ENCODE measurements at regions not wholly inside any gene's neighbourhood (a gene's known extent, or its start where the extent isn't known, plus 50 kb on each side); places are given as distances from the start of the nearest gene placed in this dataset.

DNA sequence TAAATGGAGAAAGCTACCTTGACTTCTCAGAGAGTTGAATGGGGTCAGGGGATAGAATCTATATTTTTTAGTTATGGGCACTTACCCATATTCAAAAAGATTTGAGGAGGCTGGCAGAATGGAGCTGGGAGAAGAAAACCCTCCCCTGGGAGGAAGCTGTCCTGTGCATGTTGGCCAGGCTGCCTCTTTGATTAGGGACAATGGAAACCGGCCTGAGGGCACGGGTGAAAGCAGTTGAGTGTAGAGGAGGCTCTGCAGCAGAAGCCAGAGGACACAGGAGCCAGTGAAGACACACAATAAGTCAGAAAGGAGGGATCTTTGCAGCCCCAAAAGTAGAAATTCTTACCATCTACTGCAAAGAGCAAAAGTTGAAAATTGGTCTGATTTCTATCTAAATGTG is 66.6 kb upstream of the B3GAT1 start (continued):
- no peak for TF ChIP-seq TOX (CRISPR knock-in tag; IDR thresholded peaks at IDR 0.05; ENCODE audit: borderline replicate concordance)
- no peak for TF ChIP-seq OSR1 (CRISPR knock-in tag; IDR thresholded peaks at IDR 0.05)
- no peak for TF ChIP-seq TCF4 (CRISPR knock-in tag; IDR thresholded peaks at IDR 0.05; ENCODE audit: borderline replicate concordance)
- no peak for TF ChIP-seq ARNTL (CRISPR knock-in tag; IDR thresholded peaks at IDR 0.05; ENCODE audit: borderline replicate concordance, low read depth)
- no peak for TF ChIP-seq RARB (CRISPR knock-in tag; IDR thresholded peaks at IDR 0.05)
- no peak for TF ChIP-seq CSDC2 (CRISPR knock-in tag; IDR thresholded peaks at IDR 0.05)

DNA sequence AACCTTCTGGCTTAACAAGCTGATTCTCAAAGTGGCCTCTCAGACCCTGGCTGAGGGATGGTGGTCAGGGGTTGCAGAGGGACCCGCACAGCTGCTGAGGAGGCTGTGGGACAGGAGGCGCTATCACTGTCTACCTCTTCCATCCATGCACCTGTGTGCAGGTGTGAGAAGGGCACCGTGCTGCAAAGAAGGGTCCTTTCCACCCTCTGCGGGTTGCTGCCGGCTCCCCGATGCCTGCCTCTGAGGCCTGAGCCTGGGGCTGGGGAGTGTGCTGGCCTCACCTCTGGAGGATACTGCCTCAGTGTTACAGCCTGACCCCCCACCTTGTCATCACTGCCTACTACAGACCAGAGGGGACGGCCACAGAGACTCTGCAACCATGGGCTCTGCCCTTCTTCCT is 66.1 kb upstream of the B3GAT1 start:
- TF ChIP-seq BACH2 (CRISPR knock-in tag; IDR thresholded peaks at IDR 0.05; ENCODE audit: borderline replicate concordance) (no peak), ZFP3 (CRISPR knock-in tag; IDR thresholded peaks at IDR 0.05) (no peak), ZFP30 (CRISPR knock-in tag; IDR thresholded peaks at IDR 0.05) (no peak), OSR1 (CRISPR knock-in tag; IDR thresholded peaks at IDR 0.05) (no peak), ZC3H10 (CRISPR knock-in tag; IDR thresholded peaks at IDR 0.05) (no peak), RARB (CRISPR knock-in tag; IDR thresholded peaks at IDR 0.05) (no peak), ESRRG (CRISPR knock-in tag; IDR thresholded peaks at IDR 0.05) (no peak), ISL1 (CRISPR knock-in tag; IDR thresholded peaks at IDR 0.05) (no peak), SNAI2 (CRISPR knock-in tag; IDR thresholded peaks at IDR 0.05) (no peak), TCF4 (CRISPR knock-in tag; IDR thresholded peaks at IDR 0.05; ENCODE audit: borderline replicate concordance) (no peak)
- TF ChIP-seq, protein P1, sequence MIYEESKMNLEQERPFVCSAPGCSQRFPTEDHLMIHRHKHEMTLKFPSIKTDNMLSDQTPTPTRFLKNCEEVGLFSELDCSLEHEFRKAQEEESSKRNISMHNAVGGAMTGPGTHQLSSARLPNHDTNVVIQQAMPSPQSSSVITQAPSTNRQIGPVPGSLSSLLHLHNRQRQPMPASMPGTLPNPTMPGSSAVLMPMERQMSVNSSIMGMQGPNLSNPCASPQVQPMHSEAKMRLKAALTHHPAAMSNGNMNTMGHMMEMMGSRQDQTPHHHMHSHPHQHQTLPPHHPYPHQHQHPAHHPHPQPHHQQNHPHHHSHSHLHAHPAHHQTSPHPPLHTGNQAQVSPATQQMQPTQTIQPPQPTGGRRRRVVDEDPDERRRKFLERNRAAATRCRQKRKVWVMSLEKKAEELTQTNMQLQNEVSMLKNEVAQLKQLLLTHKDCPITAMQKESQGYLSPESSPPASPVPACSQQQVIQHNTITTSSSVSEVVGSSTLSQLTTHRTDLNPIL (CRISPR knock-in tag; IDR thresholded peaks at IDR 0.05; ENCODE audit: low read depth), result no peak
- TF ChIP-seq, protein P2, sequence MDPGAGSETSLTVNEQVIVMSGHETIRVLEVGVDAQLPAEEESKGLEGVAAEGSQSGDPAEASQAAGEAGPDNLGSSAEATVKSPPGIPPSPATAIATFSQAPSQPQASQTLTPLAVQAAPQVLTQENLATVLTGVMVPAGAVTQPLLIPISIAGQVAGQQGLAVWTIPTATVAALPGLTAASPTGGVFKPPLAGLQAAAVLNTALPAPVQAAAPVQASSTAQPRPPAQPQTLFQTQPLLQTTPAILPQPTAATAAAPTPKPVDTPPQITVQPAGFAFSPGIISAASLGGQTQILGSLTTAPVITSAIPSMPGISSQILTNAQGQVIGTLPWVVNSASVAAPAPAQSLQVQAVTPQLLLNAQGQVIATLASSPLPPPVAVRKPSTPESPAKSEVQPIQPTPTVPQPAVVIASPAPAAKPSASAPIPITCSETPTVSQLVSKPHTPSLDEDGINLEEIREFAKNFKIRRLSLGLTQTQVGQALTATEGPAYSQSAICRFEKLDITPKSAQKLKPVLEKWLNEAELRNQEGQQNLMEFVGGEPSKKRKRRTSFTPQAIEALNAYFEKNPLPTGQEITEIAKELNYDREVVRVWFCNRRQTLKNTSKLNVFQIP (CRISPR knock-in tag; IDR thresholded peaks at IDR 0.05; ENCODE audit: borderline replicate concordance, low read depth), result no peak
- TF ChIP-seq, protein P3, sequence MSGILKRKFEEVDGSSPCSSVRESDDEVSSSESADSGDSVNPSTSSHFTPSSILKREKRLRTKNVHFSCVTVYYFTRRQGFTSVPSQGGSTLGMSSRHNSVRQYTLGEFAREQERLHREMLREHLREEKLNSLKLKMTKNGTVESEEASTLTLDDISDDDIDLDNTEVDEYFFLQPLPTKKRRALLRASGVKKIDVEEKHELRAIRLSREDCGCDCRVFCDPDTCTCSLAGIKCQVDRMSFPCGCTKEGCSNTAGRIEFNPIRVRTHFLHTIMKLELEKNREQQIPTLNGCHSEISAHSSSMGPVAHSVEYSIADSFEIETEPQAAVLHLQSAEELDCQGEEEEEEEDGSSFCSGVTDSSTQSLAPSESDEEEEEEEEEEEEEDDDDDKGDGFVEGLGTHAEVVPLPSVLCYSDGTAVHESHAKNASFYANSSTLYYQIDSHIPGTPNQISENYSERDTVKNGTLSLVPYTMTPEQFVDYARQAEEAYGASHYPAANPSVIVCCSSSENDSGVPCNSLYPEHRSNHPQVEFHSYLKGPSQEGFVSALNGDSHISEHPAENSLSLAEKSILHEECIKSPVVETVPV (CRISPR knock-in tag; IDR thresholded peaks at IDR 0.05), result no peak
- TF ChIP-seq, protein P4, sequence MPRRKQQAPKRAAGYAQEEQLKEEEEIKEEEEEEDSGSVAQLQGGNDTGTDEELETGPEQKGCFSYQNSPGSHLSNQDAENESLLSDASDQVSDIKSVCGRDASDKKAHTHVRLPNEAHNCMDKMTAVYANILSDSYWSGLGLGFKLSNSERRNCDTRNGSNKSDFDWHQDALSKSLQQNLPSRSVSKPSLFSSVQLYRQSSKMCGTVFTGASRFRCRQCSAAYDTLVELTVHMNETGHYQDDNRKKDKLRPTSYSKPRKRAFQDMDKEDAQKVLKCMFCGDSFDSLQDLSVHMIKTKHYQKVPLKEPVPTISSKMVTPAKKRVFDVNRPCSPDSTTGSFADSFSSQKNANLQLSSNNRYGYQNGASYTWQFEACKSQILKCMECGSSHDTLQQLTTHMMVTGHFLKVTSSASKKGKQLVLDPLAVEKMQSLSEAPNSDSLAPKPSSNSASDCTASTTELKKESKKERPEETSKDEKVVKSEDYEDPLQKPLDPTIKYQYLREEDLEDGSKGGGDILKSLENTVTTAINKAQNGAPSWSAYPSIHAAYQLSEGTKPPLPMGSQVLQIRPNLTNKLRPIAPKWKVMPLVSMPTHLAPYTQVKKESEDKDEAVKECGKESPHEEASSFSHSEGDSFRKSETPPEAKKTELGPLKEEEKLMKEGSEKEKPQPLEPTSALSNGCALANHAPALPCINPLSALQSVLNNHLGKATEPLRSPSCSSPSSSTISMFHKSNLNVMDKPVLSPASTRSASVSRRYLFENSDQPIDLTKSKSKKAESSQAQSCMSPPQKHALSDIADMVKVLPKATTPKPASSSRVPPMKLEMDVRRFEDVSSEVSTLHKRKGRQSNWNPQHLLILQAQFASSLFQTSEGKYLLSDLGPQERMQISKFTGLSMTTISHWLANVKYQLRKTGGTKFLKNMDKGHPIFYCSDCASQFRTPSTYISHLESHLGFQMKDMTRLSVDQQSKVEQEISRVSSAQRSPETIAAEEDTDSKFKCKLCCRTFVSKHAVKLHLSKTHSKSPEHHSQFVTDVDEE (CRISPR knock-in tag; IDR thresholded peaks at IDR 0.05), result no peak
- no peak for ATAC-seq

DNA sequence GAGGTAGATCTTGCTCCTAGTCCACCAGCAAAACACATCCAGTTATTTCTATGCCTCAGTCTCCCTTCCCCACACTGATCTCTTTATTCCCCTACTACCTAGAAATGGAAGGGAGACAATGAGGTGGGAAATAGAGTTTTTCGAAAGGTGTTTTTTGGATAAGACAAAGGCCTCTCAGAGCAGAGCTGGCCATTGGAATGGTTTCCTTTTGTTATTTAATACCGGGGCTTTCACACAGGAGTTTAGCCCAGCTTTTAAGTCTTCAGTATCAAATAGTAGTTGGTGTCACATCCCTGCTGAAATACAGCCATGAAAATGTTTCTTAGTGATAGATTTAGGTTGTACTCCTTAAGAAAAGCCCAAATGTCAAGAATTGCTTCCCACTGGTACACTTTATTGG is 65.4 kb upstream of the B3GAT1 start:
- ATAC-seq, result no peak
- no peak for TF ChIP-seq OSR1 (CRISPR knock-in tag; IDR thresholded peaks at IDR 0.05)
- TF ChIP-seq, protein P3 (CRISPR knock-in tag; IDR thresholded peaks at IDR 0.05), result no peak
- TF ChIP-seq BACH2 (CRISPR knock-in tag; IDR thresholded peaks at IDR 0.05; ENCODE audit: borderline replicate concordance), result no peak
- TF ChIP-seq ZNF8 (CRISPR knock-in tag; IDR thresholded peaks at IDR 0.05), result no peak
- TF ChIP-seq, protein P5, sequence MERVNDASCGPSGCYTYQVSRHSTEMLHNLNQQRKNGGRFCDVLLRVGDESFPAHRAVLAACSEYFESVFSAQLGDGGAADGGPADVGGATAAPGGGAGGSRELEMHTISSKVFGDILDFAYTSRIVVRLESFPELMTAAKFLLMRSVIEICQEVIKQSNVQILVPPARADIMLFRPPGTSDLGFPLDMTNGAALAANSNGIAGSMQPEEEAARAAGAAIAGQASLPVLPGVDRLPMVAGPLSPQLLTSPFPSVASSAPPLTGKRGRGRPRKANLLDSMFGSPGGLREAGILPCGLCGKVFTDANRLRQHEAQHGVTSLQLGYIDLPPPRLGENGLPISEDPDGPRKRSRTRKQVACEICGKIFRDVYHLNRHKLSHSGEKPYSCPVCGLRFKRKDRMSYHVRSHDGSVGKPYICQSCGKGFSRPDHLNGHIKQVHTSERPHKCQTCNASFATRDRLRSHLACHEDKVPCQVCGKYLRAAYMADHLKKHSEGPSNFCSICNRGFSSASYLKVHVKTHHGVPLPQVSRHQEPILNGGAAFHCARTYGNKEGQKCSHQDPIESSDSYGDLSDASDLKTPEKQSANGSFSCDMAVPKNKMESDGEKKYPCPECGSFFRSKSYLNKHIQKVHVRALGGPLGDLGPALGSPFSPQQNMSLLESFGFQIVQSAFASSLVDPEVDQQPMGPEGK (CRISPR knock-in tag; IDR thresholded peaks at IDR 0.05; ENCODE audit: borderline replicate concordance), result no peak
- TF ChIP-seq, protein P4 (CRISPR knock-in tag; IDR thresholded peaks at IDR 0.05), result no peak
- TF ChIP-seq RARB (CRISPR knock-in tag; IDR thresholded peaks at IDR 0.05), result no peak
- TF ChIP-seq TCF4 (CRISPR knock-in tag; IDR thresholded peaks at IDR 0.05; ENCODE audit: borderline replicate concordance), result no peak
- TF ChIP-seq TOX (CRISPR knock-in tag; IDR thresholded peaks at IDR 0.05; ENCODE audit: borderline replicate concordance), result no peak
- no peak for TF ChIP-seq CSDC2 (CRISPR knock-in tag; IDR thresholded peaks at IDR 0.05)
- no peak for TF ChIP-seq ESRRG (CRISPR knock-in tag; IDR thresholded peaks at IDR 0.05)
- no peak for TF ChIP-seq SNAI2 (CRISPR knock-in tag; IDR thresholded peaks at IDR 0.05)
- TF ChIP-seq ZC3H10 (CRISPR knock-in tag; IDR thresholded peaks at IDR 0.05), result no peak
- no peak for TF ChIP-seq ZNF70 (CRISPR knock-in tag; IDR thresholded peaks at IDR 0.05)
